HG02571 (cell line): ENCODE measurements at regions not wholly inside any gene's neighbourhood (a gene's known extent, or its start where the extent isn't known, plus 50 kb on each side); places are given as distances from the start of the nearest gene placed in this dataset.

Source experiments
- ATAC-seq: cut with Tn5 transposase; IDR thresholded peaks from one replicate; pipeline ENCODE4 v1.9.1; 2021; ENCODE audit warnings: mild to moderate bottlenecking, moderate library complexity; ENCODE audit not compliant: unreplicated experiment

- no peak for ATAC-seq
These were observed 219.3 kb upstream of the FGGY start for GRCh38 chr1:59077466-59078069.

- ATAC-seq, result no peak
These were observed 218.7 kb upstream of the FGGY start for GRCh38 chr1:59078070-59078800.

- ATAC-seq, result no peak
These were observed 218.0 kb upstream of the FGGY start for GRCh38 chr1:59078866-59079265.

GRCh38 chr1:59079434-59080140 lies 217.3 kb upstream of the FGGY start:
- ATAC-seq, result no peak

GRCh38 chr1:59081181-59081580 lies 215.7 kb upstream of the FGGY start:
- no peak for ATAC-seq

- ATAC-seq, result no peak
These were observed 215.1 kb upstream of the FGGY start for GRCh38 chr1:59081795-59082194.

- no peak for ATAC-seq
These were observed 212.7 kb upstream of the FGGY start for GRCh38 chr1:59083946-59084865.

GRCh38 chr1:59085101-59085500 lies 211.8 kb upstream of the FGGY start:
- ATAC-seq, result no peak

- ATAC-seq, result no peak
These were observed 207.7 kb upstream of the FGGY start for GRCh38 chr1:59089036-59089798.

GRCh38 chr1:59089922-59090457 lies 206.9 kb upstream of the FGGY start:
- no peak for ATAC-seq

GRCh38 chr1:59092126-59092525 lies 204.8 kb upstream of the FGGY start:
- no peak for ATAC-seq

- no peak for ATAC-seq
These were observed 202.9 kb upstream of the FGGY start for GRCh38 chr1:59094001-59094400.

GRCh38 chr1:59096501-59096900 lies 200.4 kb upstream of the FGGY start:
- no peak for ATAC-seq

- ATAC-seq, result no peak
These were observed 198.2 kb upstream of the FGGY start for GRCh38 chr1:59098655-59099054.

- ATAC-seq, result no peak
These were observed 196.1 kb upstream of the FGGY start for GRCh38 chr1:59100708-59101374.

GRCh38 chr1:59101518-59101917 lies 195.4 kb upstream of the FGGY start:
- no peak for ATAC-seq

GRCh38 chr1:59103457-59103856 lies 193.4 kb upstream of the FGGY start:
- no peak for ATAC-seq

- ATAC-seq, result no peak
These were observed 192.6 kb upstream of the FGGY start for GRCh38 chr1:59104191-59104760.
